ENCODE measurements at regions not wholly inside any gene's neighbourhood (a gene's known extent, or its start where the extent isn't known, plus 50 kb on each side); places are given as distances from the start of the nearest gene placed in this dataset.

GRCh38 chr1:4894566-4894965 lies 240.2 kb downstream of the AJAP1 start:
- no peak for ATAC-seq
- DNase-seq (ENCODE audit: low spot score), result no peak
- Mint-ChIP-seq H3K4me1 (no peaks in the 10 kb centered on the region), H3K36me3 (peaks cover 74% of the 10 kb centered on the region), H3K27ac (no peak overlapping the region), H3K9me3 (peaks cover 79% of the 10 kb centered on the region), H3K27me3 (ENCODE audit: low read depth) (peaks cover 20% of the 10 kb centered on the region), H3K4me3 (no peak overlapping the region)
- no peak for TF ChIP-seq TEAD4 (CRISPR knock-in tag; IDR thresholded peaks at IDR 0.05)
- no peak for TF ChIP-seq FOXK1 (CRISPR knock-in tag; IDR thresholded peaks at IDR 0.05)
- no peak for TF ChIP-seq MXD4 (CRISPR knock-in tag; IDR thresholded peaks at IDR 0.05; ENCODE audit: borderline replicate concordance)
- TF ChIP-seq ZBTB43 (CRISPR knock-in tag; IDR thresholded peaks at IDR 0.05), result no peak
- no peak for TF ChIP-seq CDX4 (CRISPR knock-in tag; IDR thresholded peaks at IDR 0.05; ENCODE audit: borderline replicate concordance)
- no peak for TF ChIP-seq MLX (CRISPR knock-in tag; IDR thresholded peaks at IDR 0.05)
- no peak for TF ChIP-seq CBFB (CRISPR knock-in tag; IDR thresholded peaks at IDR 0.05; ENCODE audit: low read depth)
- TF ChIP-seq PRRX2 (CRISPR knock-in tag; IDR thresholded peaks at IDR 0.05), result no peak
- no peak for TF ChIP-seq ZMAT4 (CRISPR knock-in tag; IDR thresholded peaks at IDR 0.05)
- no peak for TF ChIP-seq EMX1 (CRISPR knock-in tag; IDR thresholded peaks at IDR 0.05)
- no peak for TF ChIP-seq ETV6 (CRISPR knock-in tag; IDR thresholded peaks at IDR 0.05)
- TF ChIP-seq NFATC4 (CRISPR knock-in tag; IDR thresholded peaks at IDR 0.05), result no peak
- TF ChIP-seq ZNF263 (CRISPR knock-in tag; IDR thresholded peaks at IDR 0.05; ENCODE audit: low read depth), result no peak
- no peak for TF ChIP-seq IRF1 (CRISPR knock-in tag; IDR thresholded peaks at IDR 0.05)
- no peak for TF ChIP-seq ARID4B (CRISPR knock-in tag; IDR thresholded peaks at IDR 0.05; ENCODE audit: borderline replicate concordance)
- TF ChIP-seq ZNF232 (CRISPR knock-in tag; IDR thresholded peaks at IDR 0.05), result no peak
- TF ChIP-seq E2F4 (CRISPR knock-in tag; IDR thresholded peaks at IDR 0.05; ENCODE audit: borderline replicate concordance, low read depth), result no peak
- ChIA-PET CTCF (no interaction called here), POLR2A (no interaction called here)

- no peak for TF ChIP-seq AFF4 (CRISPR knock-in tag; IDR thresholded peaks at IDR 0.05; ENCODE audit: borderline replicate concordance)
- Mint-ChIP-seq H3K27me3 (ENCODE audit: low read depth) (peaks cover 8% of the 10 kb centered on the region), H3K4me3 (no peak overlapping the region), H3K4me1 (no peaks in the 10 kb centered on the region), H3K27ac (no peak overlapping the region), H3K36me3 (peaks cover 76% of the 10 kb centered on the region), H3K9me3 (peaks cover 87% of the 10 kb centered on the region)
- ChIA-PET POLR2A (no interaction called here), CTCF (no interaction called here)
- no peak for ATAC-seq
- DNase-seq (ENCODE audit: low spot score), result no peak
Observed at GRCh38 chr1:4880626-4881025, 226.2 kb downstream of the AJAP1 start.

Measured in WTC11 (cell line).